ENCODE measurements at regions not wholly inside any gene's neighbourhood (a gene's known extent, or its start where the extent isn't known, plus 50 kb on each side); places are given as distances from the start of the nearest gene placed in this dataset.
"Not testable (repeated sequence)": the region's sequence is repeated elsewhere in the genome, so short reads cannot be mapped to it uniquely, and the experiment has no call there.

GRCh38 chr20:20796766-20797440, 84.5 kb upstream of the RALGAPA2 start:
- DNase-seq (ENCODE audit: low read depth in 2 of 2, low spot score in 1 of 2) = no peak

GRCh38 chr20:20795721-20796120, 83.3 kb upstream of the RALGAPA2 start:
- no peak for DNase-seq (ENCODE audit: low read depth in 2 of 2, low spot score in 1 of 2)

- no peak for DNase-seq (ENCODE audit: low read depth in 2 of 2, low spot score in 1 of 2)
These were observed 82.7 kb upstream of the RALGAPA2 start for GRCh38 chr20:20795119-20795518.

GRCh38 chr20:20793591-20793990, 81.1 kb upstream of the RALGAPA2 start:
- DNase-seq (ENCODE audit: low read depth in 2 of 2, low spot score in 1 of 2) = no peak

- DNase-seq (ENCODE audit: low read depth in 2 of 2, low spot score in 1 of 2) = no peak
These were observed 79.5 kb upstream of the RALGAPA2 start for GRCh38 chr20:20791664-20792568.

GRCh38 chr20:20788308-20788707, 75.9 kb upstream of the RALGAPA2 start:
- DNase-seq (ENCODE audit: low read depth in 2 of 2, low spot score in 1 of 2) = no peak

- DNase-seq (ENCODE audit: low read depth in 2 of 2, low spot score in 1 of 2) = no peak
These were observed 74.0 kb upstream of the RALGAPA2 start for GRCh38 chr20:20786428-20786827.

GRCh38 chr20:20785226-20785625, 72.8 kb upstream of the RALGAPA2 start:
- DNase-seq (ENCODE audit: low read depth in 2 of 2, low spot score in 1 of 2) = no peak

GRCh38 chr20:20784450-20784849, 72.0 kb upstream of the RALGAPA2 start:
- DNase-seq (ENCODE audit: low read depth in 2 of 2, low spot score in 1 of 2) = not testable (repeated sequence)

- no peak for DNase-seq (ENCODE audit: low read depth in 2 of 2, low spot score in 1 of 2)
These were observed 71.0 kb upstream of the RALGAPA2 start for GRCh38 chr20:20783450-20783849.

GRCh38 chr20:20782755-20783154, 70.3 kb upstream of the RALGAPA2 start:
- no peak for DNase-seq (ENCODE audit: low read depth in 2 of 2, low spot score in 1 of 2)

- DNase-seq (ENCODE audit: low read depth in 2 of 2, low spot score in 1 of 2) = no peak
These were observed 69.8 kb upstream of the RALGAPA2 start for GRCh38 chr20:20782231-20782630.

GRCh38 chr20:20781029-20781428, 68.6 kb upstream of the RALGAPA2 start:
- no peak for DNase-seq (ENCODE audit: low read depth in 2 of 2, low spot score in 1 of 2)

- no peak for DNase-seq (ENCODE audit: low read depth in 2 of 2, low spot score in 1 of 2)
These were observed 67.8 kb upstream of the RALGAPA2 start for GRCh38 chr20:20780127-20780824.

GRCh38 chr20:20778676-20779075, 66.2 kb upstream of the RALGAPA2 start:
- DNase-seq (ENCODE audit: low read depth in 2 of 2, low spot score in 1 of 2) = no peak

GRCh38 chr20:20772497-20773085, 60.1 kb upstream of the RALGAPA2 start:
- DNase-seq (ENCODE audit: low read depth in 2 of 2, low spot score in 1 of 2) = no peak

GRCh38 chr20:20768202-20768815, 55.9 kb upstream of the RALGAPA2 start:
- DNase-seq (ENCODE audit: low read depth in 2 of 2, low spot score in 1 of 2) = no peak

- no peak for DNase-seq (ENCODE audit: low read depth in 2 of 2, low spot score in 1 of 2)
These were observed 53.4 kb upstream of the RALGAPA2 start for GRCh38 chr20:20765696-20766365.

GRCh38 chr20:20763650-20764049, 51.2 kb upstream of the RALGAPA2 start:
- DNase-seq (ENCODE audit: low read depth in 2 of 2, low spot score in 1 of 2) = no peak

Measured in stimulated activated CD8-positive, alpha-beta memory T cell treated with anti-CD3 and anti-CD28 coated beads, Interleukin-4, amount 100 ng/mL, for 4 hours (primary cell).